DND-41 (cell line): ENCODE measurements at regions not wholly inside any gene's neighbourhood (a gene's known extent, or its start where the extent isn't known, plus 50 kb on each side); places are given as distances from the start of the nearest gene placed in this dataset.

ENCODE experiments used
- EZH2 ChIP-seq: IDR thresholded peaks from 3 replicates; pipeline ENCODE4 v1.6.1; 2012; ENCODE audit warnings: borderline replicate concordance, low read depth, mild to moderate bottlenecking, moderate library complexity, low read length, inconsistent platforms; ENCODE audit not compliant: severe bottlenecking
- TF ChIP-seq, protein P1 (sequence below): IDR thresholded peaks from 2 replicates; pipeline ENCODE4 v1.5.1; 2012; ENCODE audit warnings: borderline replicate concordance, low read length, moderate library complexity, mild to moderate bottlenecking; ENCODE audit not compliant: poor library complexity, severe bottlenecking; ENCODE audit errors: extremely low read depth

GRCh38 chr3:147736226-147736625 is 327.1 kb downstream of the ZIC1 start:
- TF ChIP-seq EZH2 = no peak
- TF ChIP-seq, protein P1, sequence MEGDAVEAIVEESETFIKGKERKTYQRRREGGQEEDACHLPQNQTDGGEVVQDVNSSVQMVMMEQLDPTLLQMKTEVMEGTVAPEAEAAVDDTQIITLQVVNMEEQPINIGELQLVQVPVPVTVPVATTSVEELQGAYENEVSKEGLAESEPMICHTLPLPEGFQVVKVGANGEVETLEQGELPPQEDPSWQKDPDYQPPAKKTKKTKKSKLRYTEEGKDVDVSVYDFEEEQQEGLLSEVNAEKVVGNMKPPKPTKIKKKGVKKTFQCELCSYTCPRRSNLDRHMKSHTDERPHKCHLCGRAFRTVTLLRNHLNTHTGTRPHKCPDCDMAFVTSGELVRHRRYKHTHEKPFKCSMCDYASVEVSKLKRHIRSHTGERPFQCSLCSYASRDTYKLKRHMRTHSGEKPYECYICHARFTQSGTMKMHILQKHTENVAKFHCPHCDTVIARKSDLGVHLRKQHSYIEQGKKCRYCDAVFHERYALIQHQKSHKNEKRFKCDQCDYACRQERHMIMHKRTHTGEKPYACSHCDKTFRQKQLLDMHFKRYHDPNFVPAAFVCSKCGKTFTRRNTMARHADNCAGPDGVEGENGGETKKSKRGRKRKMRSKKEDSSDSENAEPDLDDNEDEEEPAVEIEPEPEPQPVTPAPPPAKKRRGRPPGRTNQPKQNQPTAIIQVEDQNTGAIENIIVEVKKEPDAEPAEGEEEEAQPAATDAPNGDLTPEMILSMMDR = no peak
